ENCODE measurements at regions not wholly inside any gene's neighbourhood (a gene's known extent, or its start where the extent isn't known, plus 50 kb on each side); places are given as distances from the start of the nearest gene placed in this dataset.

DNA sequence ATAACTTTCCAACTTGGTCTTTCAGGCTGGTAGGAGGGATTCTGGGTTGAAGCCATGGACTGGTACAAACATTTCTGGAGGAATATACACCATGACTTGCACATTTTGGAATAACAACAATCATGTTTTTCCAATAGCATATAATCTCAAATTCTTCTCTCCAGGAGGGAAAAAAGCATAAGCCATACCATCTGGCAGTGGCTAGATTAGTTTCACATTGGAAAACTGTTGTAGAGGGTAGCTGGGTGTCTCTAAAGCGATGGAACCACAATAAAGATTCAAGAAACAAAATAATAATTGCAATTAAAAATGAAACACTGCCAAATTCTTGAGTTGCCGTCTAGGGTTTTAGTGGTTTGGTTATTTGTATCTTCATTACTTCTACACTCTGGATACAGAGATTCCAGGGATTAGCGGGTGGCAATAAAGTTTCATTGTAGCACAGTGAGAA, 278.5 kb upstream of the RASGRP1 start:
- no peaks in the 10 kb centered on the region for H3K4me1 Mint-ChIP-seq (ENCODE audit: low read depth)
- intact Hi-C loops (cut with DNase I, micrococcal nuclease) = no loop called here
- CTCF ChIA-PET = no interaction called here
- ATAC-seq (ENCODE audit: poor library complexity) (no peak), DNase-seq (no peak)
- Histone ChIP-seq H3K4me1 (ENCODE audit: insufficient read depth, low read length) (no peaks in the 10 kb centered on the region), H3K36me3 (ENCODE audit: insufficient read depth, low read length) (no peaks in the 10 kb centered on the region), H3K27ac (ENCODE audit: low read depth in 1 of 2, low read length in 2 of 2) (no peak overlapping the region), H3K4me3 (ENCODE audit: low read length) (no peak overlapping the region), H3K27me3 (ENCODE audit: control insufficient read depth in 1 of 2, insufficient read depth in 2 of 2, low read length in 2 of 2) (peaks cover 0 to 8% of the 10 kb centered on the region in 2 experiments), H3K9me3 (ENCODE audit: control insufficient read depth in 1 of 2, insufficient read depth in 1 of 2, low read length in 2 of 2) (peaks cover 0 to 5% of the 10 kb centered on the region in 2 experiments)
- POLR2A ChIA-PET = no interaction called here
- H3K36me3 Mint-ChIP-seq (ENCODE audit: low read depth) = no peaks in the 10 kb centered on the region
- TF ChIP-seq, protein P1, sequence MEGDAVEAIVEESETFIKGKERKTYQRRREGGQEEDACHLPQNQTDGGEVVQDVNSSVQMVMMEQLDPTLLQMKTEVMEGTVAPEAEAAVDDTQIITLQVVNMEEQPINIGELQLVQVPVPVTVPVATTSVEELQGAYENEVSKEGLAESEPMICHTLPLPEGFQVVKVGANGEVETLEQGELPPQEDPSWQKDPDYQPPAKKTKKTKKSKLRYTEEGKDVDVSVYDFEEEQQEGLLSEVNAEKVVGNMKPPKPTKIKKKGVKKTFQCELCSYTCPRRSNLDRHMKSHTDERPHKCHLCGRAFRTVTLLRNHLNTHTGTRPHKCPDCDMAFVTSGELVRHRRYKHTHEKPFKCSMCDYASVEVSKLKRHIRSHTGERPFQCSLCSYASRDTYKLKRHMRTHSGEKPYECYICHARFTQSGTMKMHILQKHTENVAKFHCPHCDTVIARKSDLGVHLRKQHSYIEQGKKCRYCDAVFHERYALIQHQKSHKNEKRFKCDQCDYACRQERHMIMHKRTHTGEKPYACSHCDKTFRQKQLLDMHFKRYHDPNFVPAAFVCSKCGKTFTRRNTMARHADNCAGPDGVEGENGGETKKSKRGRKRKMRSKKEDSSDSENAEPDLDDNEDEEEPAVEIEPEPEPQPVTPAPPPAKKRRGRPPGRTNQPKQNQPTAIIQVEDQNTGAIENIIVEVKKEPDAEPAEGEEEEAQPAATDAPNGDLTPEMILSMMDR (IDR thresholded peaks at IDR 0.05) = no peak
- no peaks in the 10 kb centered on the region for H3K9me3 Mint-ChIP-seq
- H3K4me3 Mint-ChIP-seq = no peak overlapping the region
- H3K27ac Mint-ChIP-seq = no peak overlapping the region
- H3K27me3 Mint-ChIP-seq = peaks cover 45% of the 10 kb centered on the region

GRCh38 chr15:38843736-38844590, 279.3 kb upstream of the RASGRP1 start:
- no peak for ATAC-seq (ENCODE audit: poor library complexity)
- intact Hi-C loops (cut with DNase I, micrococcal nuclease) = no loop called here
- no peaks in the 10 kb centered on the region for H3K9me3 Mint-ChIP-seq
- Histone ChIP-seq H3K27me3 (ENCODE audit: control insufficient read depth in 1 of 2, insufficient read depth in 2 of 2, low read length in 2 of 2) (peaks cover 0 to 8% of the 10 kb centered on the region in 2 experiments), H3K4me1 (ENCODE audit: insufficient read depth, low read length) (no peaks in the 10 kb centered on the region), H3K9me3 (ENCODE audit: control insufficient read depth in 1 of 2, insufficient read depth in 1 of 2, low read length in 2 of 2) (peaks cover 0 to 5% of the 10 kb centered on the region in 2 experiments), H3K27ac (ENCODE audit: low read depth in 1 of 2, low read length in 2 of 2) (no peak overlapping the region), H3K4me3 (ENCODE audit: low read length) (no peak overlapping the region), H3K36me3 (ENCODE audit: insufficient read depth, low read length) (no peaks in the 10 kb centered on the region)
- H3K36me3 Mint-ChIP-seq (ENCODE audit: low read depth) = no peaks in the 10 kb centered on the region
- peaks cover 47% of the 10 kb centered on the region for H3K27me3 Mint-ChIP-seq
- no peak for DNase-seq
- H3K27ac Mint-ChIP-seq = no peak overlapping the region
- ChIA-PET CTCF (interaction anchor here (0.6 kb wide), 1 partner anchor 810 kb away, joined by 4 read pairs; no protein-coding TSS in a partner anchor), POLR2A (interaction anchor here (0.7 kb wide), 1 partner anchor 10 kb away, joined by 3 read pairs; no protein-coding TSS in a partner anchor)
- TF ChIP-seq, protein P1 (IDR thresholded peaks at IDR 0.05) = no peak
- no peak overlapping the region for H3K4me3 Mint-ChIP-seq
- H3K4me1 Mint-ChIP-seq (ENCODE audit: low read depth) = no peaks in the 10 kb centered on the region

DNA sequence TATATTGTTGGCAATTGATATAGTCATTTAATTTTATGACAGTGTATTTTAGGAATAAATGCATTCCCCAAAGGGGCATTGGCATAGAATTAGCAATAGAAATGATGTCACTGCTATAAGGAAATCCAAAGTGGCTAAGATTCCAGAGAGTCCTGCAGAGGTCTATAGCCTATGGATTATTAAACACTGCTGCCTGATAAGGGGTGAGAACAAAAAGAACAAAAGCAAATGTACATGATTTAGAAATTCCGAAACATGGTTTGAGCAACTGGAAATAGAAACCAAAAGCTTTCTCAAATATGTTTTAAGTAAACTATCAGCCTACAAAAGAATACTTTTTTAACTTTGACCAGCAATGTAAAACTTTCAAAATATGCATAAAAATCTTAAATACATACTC, 280.1 kb upstream of the RASGRP1 start:
- no peaks in the 10 kb centered on the region for H3K36me3 Mint-ChIP-seq (ENCODE audit: low read depth)
- Histone ChIP-seq H3K4me3 (ENCODE audit: low read length) (no peak overlapping the region), H3K4me1 (ENCODE audit: insufficient read depth, low read length) (no peaks in the 10 kb centered on the region), H3K9me3 (ENCODE audit: control insufficient read depth in 1 of 2, insufficient read depth in 1 of 2, low read length in 2 of 2) (peaks cover 0 to 5% of the 10 kb centered on the region in 2 experiments), H3K27me3 (ENCODE audit: control insufficient read depth in 1 of 2, insufficient read depth in 2 of 2, low read length in 2 of 2) (peaks cover 0 to 8% of the 10 kb centered on the region in 2 experiments), H3K27ac (ENCODE audit: low read depth in 1 of 2, low read length in 2 of 2) (no peak overlapping the region), H3K36me3 (ENCODE audit: insufficient read depth, low read length) (no peaks in the 10 kb centered on the region)
- no peak overlapping the region for H3K4me3 Mint-ChIP-seq
- no peak for DNase-seq
- no peaks in the 10 kb centered on the region for H3K4me1 Mint-ChIP-seq (ENCODE audit: low read depth)
- ATAC-seq (ENCODE audit: poor library complexity) = no peak
- intact Hi-C loops (cut with DNase I, micrococcal nuclease) = no loop called here
- POLR2A ChIA-PET = interaction anchor here (0.6 to 0.7 kb wide), 2 partner anchors 10 to 51 kb away, joined by 3 to 4 read pairs; no protein-coding TSS in a partner anchor
- TF ChIP-seq, protein P1 (IDR thresholded peaks at IDR 0.05) = no peak
- CTCF ChIA-PET = no interaction called here
- H3K27me3 Mint-ChIP-seq = peaks cover 53% of the 10 kb centered on the region
- no peaks in the 10 kb centered on the region for H3K9me3 Mint-ChIP-seq
- no peak overlapping the region for H3K27ac Mint-ChIP-seq

Measured in CD4-positive, alpha-beta T cell (primary cell).